ENCODE measurements at regions not wholly inside any gene's neighbourhood (a gene's known extent, or its start where the extent isn't known, plus 50 kb on each side); places are given as distances from the start of the nearest gene placed in this dataset.

- TF ChIP-seq POLR2AphosphoS2 (conservative IDR thresholded peaks at IDR 0.05; ENCODE audit: low read length) (no peak), ZNF302 (CRISPR knock-in tag; IDR thresholded peaks at IDR 0.05) (no peak), MAX (IDR thresholded peaks at IDR 0.05) (no peak), CTCF (IDR thresholded peaks at IDR 0.05) (no peak), GATA3 (IDR thresholded peaks at IDR 0.05; ENCODE audit: borderline replicate concordance) (no peak), JUN (IDR thresholded peaks at IDR 0.05) (no peak), POLR2A (IDR thresholded peaks at IDR 0.05; ENCODE audit: low read length) (no peak), REST (IDR thresholded peaks at IDR 0.05) (no peak), BHLHE40 (IDR thresholded peaks at IDR 0.05; ENCODE audit: low read depth, low read length) (no peak), ZSCAN20 (CRISPR knock-in tag; IDR thresholded peaks at IDR 0.05) (no peak), ESRRA (IDR thresholded peaks at IDR 0.05; ENCODE audit: borderline replicate concordance, low read length) (no peak), CEBPB (IDR thresholded peaks at IDR 0.05) (no peak), SMC3 (IDR thresholded peaks at IDR 0.05) (no peak), BCL3 (IDR thresholded peaks at IDR 0.05) (no peak)
Observed at GRCh38 chr4:183789657-183790056, 115.5 kb upstream of the STOX2 start.
